ENCODE measurements at regions not wholly inside any gene's neighbourhood (a gene's known extent, or its start where the extent isn't known, plus 50 kb on each side); places are given as distances from the start of the nearest gene placed in this dataset.

DNA sequence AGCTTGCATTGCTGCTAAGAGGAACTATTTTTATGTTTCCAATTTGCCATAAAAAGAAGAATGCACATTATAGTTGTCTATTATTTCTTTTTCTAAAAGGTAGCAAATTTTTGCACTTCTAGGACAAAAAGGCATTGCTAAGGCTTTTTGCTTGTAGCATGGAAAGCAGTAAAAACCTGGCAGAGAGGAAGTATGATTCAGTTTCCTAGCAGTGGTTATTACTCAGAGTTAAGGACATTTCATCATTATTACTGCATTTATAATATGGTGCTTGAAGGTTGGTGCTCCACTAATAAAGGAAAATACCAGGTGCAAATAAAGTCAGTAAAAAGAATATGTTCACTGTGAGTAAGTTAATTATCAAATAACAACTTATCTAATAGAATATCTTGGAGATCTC is 179.8 kb upstream of the PLPPR1 start:
- TF ChIP-seq CTCF (IDR thresholded peaks at IDR 0.05) (no peak), ZFX (IDR thresholded peaks at IDR 0.05; ENCODE audit: borderline replicate concordance) (no peak)
